GM12872 (cell line): ENCODE measurements at regions not wholly inside any gene's neighbourhood (a gene's known extent, or its start where the extent isn't known, plus 50 kb on each side); places are given as distances from the start of the nearest gene placed in this dataset.

ENCODE experiments used
- TF ChIP-seq, protein P1 (sequence below): IDR thresholded peaks from 3 replicates; pipeline ENCODE4 v1.5.1; 2011; ENCODE audit warnings: low read depth, mild to moderate bottlenecking, low read length, moderate library complexity; ENCODE audit not compliant: insufficient read depth

- TF ChIP-seq, protein P1, sequence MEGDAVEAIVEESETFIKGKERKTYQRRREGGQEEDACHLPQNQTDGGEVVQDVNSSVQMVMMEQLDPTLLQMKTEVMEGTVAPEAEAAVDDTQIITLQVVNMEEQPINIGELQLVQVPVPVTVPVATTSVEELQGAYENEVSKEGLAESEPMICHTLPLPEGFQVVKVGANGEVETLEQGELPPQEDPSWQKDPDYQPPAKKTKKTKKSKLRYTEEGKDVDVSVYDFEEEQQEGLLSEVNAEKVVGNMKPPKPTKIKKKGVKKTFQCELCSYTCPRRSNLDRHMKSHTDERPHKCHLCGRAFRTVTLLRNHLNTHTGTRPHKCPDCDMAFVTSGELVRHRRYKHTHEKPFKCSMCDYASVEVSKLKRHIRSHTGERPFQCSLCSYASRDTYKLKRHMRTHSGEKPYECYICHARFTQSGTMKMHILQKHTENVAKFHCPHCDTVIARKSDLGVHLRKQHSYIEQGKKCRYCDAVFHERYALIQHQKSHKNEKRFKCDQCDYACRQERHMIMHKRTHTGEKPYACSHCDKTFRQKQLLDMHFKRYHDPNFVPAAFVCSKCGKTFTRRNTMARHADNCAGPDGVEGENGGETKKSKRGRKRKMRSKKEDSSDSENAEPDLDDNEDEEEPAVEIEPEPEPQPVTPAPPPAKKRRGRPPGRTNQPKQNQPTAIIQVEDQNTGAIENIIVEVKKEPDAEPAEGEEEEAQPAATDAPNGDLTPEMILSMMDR: peak; percentile 53; the same call in 2 of the 3 replicates
Observed at GRCh38 chr9:73683862-73684591, 532.4 kb downstream of the ANXA1 start.

DNA sequence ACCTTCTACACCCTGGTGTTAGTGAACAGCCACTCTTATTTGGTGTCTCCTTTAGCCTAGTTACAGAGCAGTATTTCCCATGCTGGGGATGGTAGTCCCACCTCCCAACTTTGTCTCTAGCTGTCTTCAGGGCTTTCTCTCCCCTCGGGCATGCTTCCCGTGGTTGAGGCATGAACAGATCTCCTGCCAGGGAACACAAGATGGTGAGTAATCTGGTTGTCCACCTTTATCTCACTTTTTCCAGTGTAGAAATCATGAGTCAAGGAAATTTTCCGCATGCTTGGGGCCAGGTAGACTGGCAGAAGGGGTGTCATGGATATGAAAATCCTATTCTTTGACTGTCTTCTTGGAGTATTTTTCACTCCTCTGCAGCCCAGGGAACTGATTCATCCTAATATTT, 532.9 kb downstream of the ANXA1 start:
- TF ChIP-seq, protein P1: no peak

DNA sequence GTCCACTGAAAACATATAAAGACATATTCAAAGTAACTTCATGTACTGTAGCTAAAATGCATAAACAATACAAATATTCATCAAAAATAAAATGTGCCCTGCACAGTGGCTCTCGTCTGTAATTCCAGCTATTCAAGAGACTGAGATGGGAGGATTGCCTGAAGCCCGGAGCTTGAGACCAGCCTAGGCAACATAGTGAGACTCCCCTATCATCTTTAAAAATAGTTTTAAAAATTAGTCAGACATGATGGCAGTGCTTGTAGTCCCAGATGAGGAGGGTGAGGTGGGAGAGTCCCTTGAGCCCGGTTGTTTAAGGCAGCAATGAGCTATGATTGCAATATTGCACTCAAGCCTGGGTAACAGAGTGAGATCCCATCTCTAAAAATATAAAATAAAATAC, 534.1 kb downstream of the ANXA1 start:
- TF ChIP-seq, protein P1: no peak

DNA sequence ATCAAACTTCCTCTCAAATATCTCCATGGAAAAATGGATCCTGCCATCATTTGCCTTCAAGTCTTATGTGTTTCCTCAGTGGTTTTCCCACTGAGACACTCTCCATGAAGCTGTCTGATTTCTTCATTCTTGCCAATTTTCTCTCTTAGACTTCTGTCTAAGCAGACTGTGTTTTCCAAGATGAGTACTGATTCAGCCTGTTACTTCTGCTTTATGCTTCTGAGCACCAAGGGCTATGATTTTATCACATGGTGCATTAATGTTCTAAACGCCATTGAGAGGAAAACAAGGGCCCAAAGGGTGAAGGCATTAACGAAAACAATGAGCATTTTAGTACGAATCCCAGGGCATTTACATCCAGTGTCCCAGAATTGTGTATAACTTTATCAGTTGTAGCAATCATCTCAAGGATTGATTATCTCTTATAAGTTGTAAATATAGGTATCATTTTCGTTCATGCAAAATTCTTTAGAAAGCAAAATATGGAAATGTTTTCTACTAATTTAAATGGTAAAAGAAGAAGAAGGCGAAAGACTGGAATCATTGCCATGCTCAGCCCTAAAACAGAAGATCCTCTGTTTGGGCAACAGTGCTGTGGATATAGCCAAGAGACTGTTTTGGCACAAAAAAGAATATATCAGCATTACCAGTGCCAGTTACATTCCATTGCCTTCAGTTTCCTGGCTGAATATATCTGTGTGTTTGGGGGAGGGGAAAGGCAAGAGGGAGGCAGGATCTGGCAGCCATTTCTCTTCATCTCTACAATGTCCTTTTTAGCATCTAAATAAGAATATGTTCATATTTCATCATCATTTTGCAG, 537.6 kb downstream of the ANXA1 start:
- TF ChIP-seq, protein P1: no peak

- TF ChIP-seq, protein P1: no peak
Observed at GRCh38 chr9:73701415-73702057, 549.9 kb downstream of the ANXA1 start.

- TF ChIP-seq, protein P1: no peak
Observed at GRCh38 chr9:73714294-73714693, 562.6 kb downstream of the ANXA1 start.

DNA sequence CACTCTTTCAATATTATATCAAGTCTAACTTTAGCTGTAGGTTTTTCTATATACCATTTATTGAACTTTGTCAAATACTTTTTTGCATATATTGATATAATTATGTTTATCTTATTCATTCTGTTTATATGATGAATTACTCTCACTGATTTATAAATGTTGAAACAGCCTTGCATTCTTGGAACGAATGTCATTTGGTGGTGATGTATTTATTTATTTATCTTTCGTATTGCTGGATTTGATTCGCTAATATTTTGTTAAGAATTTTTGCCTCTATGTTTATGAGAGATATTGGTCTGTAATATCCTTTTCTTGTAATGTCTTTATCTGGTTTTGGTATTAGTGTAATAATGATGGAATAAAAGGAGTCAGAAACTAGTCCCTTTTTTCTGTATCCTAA, 563.9 kb downstream of the ANXA1 start:
- TF ChIP-seq, protein P1: no peak
